ENCODE measurements at regions not wholly inside any gene's neighbourhood (a gene's known extent, or its start where the extent isn't known, plus 50 kb on each side); places are given as distances from the start of the nearest gene placed in this dataset.

DNA sequence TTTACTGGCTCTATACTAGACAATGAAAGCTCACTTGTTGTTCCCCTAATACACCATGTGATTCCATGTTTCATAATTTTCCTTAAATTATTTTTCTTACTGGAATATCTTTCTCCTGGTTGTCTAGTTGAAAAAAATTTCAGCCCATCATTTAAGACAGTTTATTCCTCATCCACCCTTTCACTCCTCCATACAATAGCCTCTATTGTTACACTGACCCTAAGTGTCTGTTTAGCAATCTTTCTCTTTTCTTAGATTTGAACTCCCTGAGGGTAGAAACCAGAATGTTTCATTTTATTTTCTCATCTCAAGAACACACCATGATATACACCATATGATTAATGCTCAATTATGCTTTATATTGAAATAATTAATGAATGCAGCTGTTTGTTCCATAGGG is 413.4 kb upstream of the ITGA1 start:
- H3K4me3 Mint-ChIP-seq = no peak overlapping the region
- no peaks in the 10 kb centered on the region for H3K36me3 Mint-ChIP-seq (ENCODE audit: low read depth)
- H3K27ac Mint-ChIP-seq = no peak overlapping the region
- TF ChIP-seq, protein P1, sequence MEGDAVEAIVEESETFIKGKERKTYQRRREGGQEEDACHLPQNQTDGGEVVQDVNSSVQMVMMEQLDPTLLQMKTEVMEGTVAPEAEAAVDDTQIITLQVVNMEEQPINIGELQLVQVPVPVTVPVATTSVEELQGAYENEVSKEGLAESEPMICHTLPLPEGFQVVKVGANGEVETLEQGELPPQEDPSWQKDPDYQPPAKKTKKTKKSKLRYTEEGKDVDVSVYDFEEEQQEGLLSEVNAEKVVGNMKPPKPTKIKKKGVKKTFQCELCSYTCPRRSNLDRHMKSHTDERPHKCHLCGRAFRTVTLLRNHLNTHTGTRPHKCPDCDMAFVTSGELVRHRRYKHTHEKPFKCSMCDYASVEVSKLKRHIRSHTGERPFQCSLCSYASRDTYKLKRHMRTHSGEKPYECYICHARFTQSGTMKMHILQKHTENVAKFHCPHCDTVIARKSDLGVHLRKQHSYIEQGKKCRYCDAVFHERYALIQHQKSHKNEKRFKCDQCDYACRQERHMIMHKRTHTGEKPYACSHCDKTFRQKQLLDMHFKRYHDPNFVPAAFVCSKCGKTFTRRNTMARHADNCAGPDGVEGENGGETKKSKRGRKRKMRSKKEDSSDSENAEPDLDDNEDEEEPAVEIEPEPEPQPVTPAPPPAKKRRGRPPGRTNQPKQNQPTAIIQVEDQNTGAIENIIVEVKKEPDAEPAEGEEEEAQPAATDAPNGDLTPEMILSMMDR (IDR thresholded peaks at IDR 0.05) = no peak
- DNase-seq = no peak
- H3K27me3 Mint-ChIP-seq (ENCODE audit: low read depth, poor library complexity) = no peaks in the 10 kb centered on the region
- no peaks in the 10 kb centered on the region for H3K4me1 Mint-ChIP-seq
- H3K9me3 Mint-ChIP-seq = no peaks in the 10 kb centered on the region

DNA sequence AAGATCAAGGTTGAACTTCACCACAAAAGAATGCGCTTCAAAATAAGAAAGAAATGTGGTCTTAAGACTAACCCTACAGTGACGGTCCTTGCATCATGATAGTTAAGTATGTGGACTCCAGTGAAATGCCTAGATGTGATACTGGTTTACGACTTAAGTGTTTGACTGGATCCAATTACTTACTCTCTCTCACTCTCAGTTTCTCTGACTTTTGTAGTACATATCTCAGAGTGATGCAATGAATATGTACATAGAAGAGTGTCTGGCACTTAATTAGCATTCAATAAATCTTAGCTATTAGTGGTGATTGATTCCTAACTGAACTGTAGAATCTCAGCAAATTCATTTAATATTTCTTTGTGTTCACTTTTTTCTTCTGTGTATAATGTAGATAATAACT is 411.7 kb upstream of the ITGA1 start:
- no peaks in the 10 kb centered on the region for H3K36me3 Mint-ChIP-seq (ENCODE audit: low read depth)
- H3K4me1 Mint-ChIP-seq = no peaks in the 10 kb centered on the region
- H3K27ac Mint-ChIP-seq = no peak overlapping the region
- no peak overlapping the region for H3K4me3 Mint-ChIP-seq
- TF ChIP-seq, protein P1 (IDR thresholded peaks at IDR 0.05) = no peak
- no peaks in the 10 kb centered on the region for H3K9me3 Mint-ChIP-seq
- peaks cover 4% of the 10 kb centered on the region for H3K27me3 Mint-ChIP-seq (ENCODE audit: low read depth, poor library complexity)
- no peak for DNase-seq

DNA sequence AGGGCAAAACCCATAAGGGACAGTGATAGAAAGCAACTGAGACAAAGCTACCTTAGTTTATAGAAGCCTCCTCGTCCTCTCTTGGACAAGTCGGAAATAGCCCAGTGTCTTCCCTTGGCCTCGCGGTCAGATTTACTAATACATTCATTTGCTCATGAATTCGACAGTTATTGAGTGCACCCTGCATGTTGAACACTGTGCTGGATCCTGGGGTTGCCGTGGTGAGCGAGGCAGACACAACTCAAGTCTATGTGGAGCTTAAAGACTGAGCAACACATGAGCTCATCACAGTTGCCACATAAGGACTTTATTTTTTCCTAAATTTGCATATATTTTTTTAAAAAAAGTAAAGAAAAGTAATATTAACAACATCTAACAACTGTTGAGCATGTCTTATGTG is 411.1 kb upstream of the ITGA1 start:
- Mint-ChIP-seq H3K27ac (no peak overlapping the region), H3K4me3 (no peak overlapping the region)

DNA sequence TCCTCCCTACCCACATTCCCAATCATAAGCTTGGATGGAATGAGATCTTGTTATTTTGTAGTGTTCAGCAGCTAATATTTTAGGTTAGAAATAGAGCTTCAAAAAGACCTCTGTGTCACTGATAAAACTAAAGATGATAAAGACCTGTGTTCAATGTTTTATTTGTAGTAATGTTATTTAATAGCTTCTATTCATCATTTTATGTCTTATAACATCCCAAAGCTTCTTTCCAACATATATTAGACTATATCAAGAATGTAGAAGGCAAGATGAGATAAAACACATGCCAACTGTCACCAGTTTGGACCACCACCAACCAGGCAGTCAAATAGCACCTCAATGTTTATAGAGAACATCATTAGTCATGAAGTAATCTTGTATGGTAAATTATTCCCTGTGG is 409.5 kb upstream of the ITGA1 start:
- Mint-ChIP-seq H3K27me3 (ENCODE audit: low read depth, poor library complexity) (peaks cover 4% of the 10 kb centered on the region), H3K9me3 (no peaks in the 10 kb centered on the region), H3K4me1 (no peaks in the 10 kb centered on the region), H3K36me3 (ENCODE audit: low read depth) (no peaks in the 10 kb centered on the region), H3K4me3 (no peak overlapping the region), H3K27ac (no peak overlapping the region)
- DNase-seq = no peak
- TF ChIP-seq, protein P1 (IDR thresholded peaks at IDR 0.05) = no peak

More for the DNA sequence above, 411.1 kb upstream of the ITGA1 start:
- Mint-ChIP-seq H3K9me3 (no peaks in the 10 kb centered on the region), H3K36me3 (ENCODE audit: low read depth) (no peaks in the 10 kb centered on the region), H3K27me3 (ENCODE audit: low read depth, poor library complexity) (peaks cover 4% of the 10 kb centered on the region), H3K4me1 (no peaks in the 10 kb centered on the region)
- DNase-seq = no peak
- TF ChIP-seq, protein P1 (IDR thresholded peaks at IDR 0.05) = no peak

DNA sequence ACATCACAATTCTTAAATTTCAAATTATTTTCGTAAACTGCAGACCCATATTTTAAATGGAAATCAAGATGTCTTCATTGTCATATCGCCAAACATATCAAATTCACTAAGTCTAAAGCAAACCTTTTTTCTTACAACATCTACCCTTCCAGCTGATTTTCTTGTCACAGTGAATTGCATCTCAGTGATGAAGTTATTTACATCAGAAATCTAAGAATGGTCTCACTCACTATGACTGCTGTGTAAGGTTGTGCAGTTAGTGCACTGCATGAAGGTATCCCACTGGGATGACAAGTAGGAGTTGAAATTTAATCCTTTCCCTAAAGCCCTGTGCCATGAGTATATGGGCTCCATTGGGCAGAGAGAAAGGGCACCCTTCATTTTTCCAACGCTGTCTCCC is 399.4 kb upstream of the ITGA1 start:
- H3K9me3 Mint-ChIP-seq = no peaks in the 10 kb centered on the region

DNA sequence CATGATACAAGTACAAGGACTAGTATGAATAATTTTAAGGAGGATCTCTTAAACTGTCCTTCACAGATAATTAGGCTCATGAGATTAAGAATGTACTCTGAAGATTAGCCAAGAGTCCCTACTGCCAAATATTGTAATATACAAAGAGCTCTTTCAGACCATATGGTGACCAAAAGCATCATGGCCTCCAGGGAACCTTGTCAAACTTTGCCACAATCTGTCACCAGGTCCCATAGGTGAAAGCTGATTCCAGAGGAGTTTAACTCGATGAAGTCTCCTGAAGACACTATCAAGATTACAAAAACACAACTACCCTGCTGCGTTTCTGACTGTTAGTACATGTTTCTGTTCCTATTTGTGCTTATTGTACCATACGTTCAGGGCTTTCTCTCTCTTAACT is 395.4 kb upstream of the ITGA1 start:
- H3K4me1 Mint-ChIP-seq = no peaks in the 10 kb centered on the region
- H3K27ac Mint-ChIP-seq = no peak overlapping the region
- TF ChIP-seq, protein P1 (IDR thresholded peaks at IDR 0.05) = no peak
- no peak for DNase-seq
- H3K9me3 Mint-ChIP-seq = no peaks in the 10 kb centered on the region
- no peaks in the 10 kb centered on the region for H3K36me3 Mint-ChIP-seq (ENCODE audit: low read depth)
- no peaks in the 10 kb centered on the region for H3K27me3 Mint-ChIP-seq (ENCODE audit: low read depth, poor library complexity)
- H3K4me3 Mint-ChIP-seq = no peak overlapping the region

More for the DNA sequence above, 399.4 kb upstream of the ITGA1 start:
- H3K36me3 Mint-ChIP-seq (ENCODE audit: low read depth) = no peaks in the 10 kb centered on the region
- no peaks in the 10 kb centered on the region for H3K4me1 Mint-ChIP-seq
- no peak overlapping the region for H3K27ac Mint-ChIP-seq
- TF ChIP-seq, protein P1 (IDR thresholded peaks at IDR 0.05) = no peak
- H3K27me3 Mint-ChIP-seq (ENCODE audit: low read depth, poor library complexity) = no peaks in the 10 kb centered on the region
- H3K4me3 Mint-ChIP-seq = no peak overlapping the region
- no peak for DNase-seq
